Naive thymus-derived CD4-positive, alpha-beta T cell (primary cell): ENCODE measurements at regions not wholly inside any gene's neighbourhood (a gene's known extent, or its start where the extent isn't known, plus 50 kb on each side); places are given as distances from the start of the nearest gene placed in this dataset.

Experiments used
- ATAC-seq: fragments of 150-1000 bp; cut with Tn5 transposase; 2 replicates; pipeline ENCODE4 v1.10.0; 2021; ENCODE audit warnings: mild to moderate bottlenecking, moderate library complexity
- CTCF ChIA-PET: fragments of 350-600 bp; sonication (Branson Sonifier 250); formaldehyde crosslinking; loops from one replicate; lab custom pipeline; 2021; ENCODE audit warnings: antibody characterized with exemption; lab: Charles Lee
- POLR2A ChIA-PET: fragments of 350-600 bp; sonication (Branson Sonifier 250); formaldehyde crosslinking; loops from one replicate; lab custom pipeline; 2021; ENCODE audit warnings: antibody characterized with exemption, inconsistent platforms; lab: Charles Lee
- DNase-seq, 9 donors: peaks; one replicate each; pipeline versions ENCODE4 v3.0.0 to v3.0.0-alpha.2; 2020 to 2022; ENCODE audit warnings: mixed read lengths in 1 of 9
- H3K27ac ChIP-seq: one replicate; pipeline ENCODE4 v1.7.0; 2013; ENCODE audit warnings: mild to moderate bottlenecking, low read depth, low read length, moderate library complexity
- H3K27me3 ChIP-seq, 2 donors: one replicate each; pipeline ENCODE4 v1.7.0; 2013; ENCODE audit warnings: low read length in 2 of 2, mild to moderate bottlenecking in 2 of 2, moderate library complexity in 2 of 2; ENCODE audit not compliant: control insufficient read depth in 2 of 2, insufficient read depth in 2 of 2
- H3K36me3 ChIP-seq, 3 experiments: 1 replicate in 2 of 3; 2 replicates in 1 of 3; pipeline ENCODE4 v1.7.0; 2013; ENCODE audit warnings: low read length in 3 of 3, mild to moderate bottlenecking in 3 of 3, moderate library complexity in 1 of 3; ENCODE audit not compliant: insufficient read depth in 3 of 3, control insufficient read depth in 2 of 3
- H3K4me1 ChIP-seq, 2 donors: one replicate each; pipeline ENCODE4 v1.7.0; 2013; ENCODE audit warnings: low read length in 2 of 2, mild to moderate bottlenecking in 2 of 2, moderate library complexity in 1 of 2; ENCODE audit not compliant: control insufficient read depth in 2 of 2, insufficient read depth in 2 of 2
- H3K4me3 ChIP-seq: 2 replicates; pipeline ENCODE4 v1.7.0; 2013; ENCODE audit warnings: mild to moderate bottlenecking, low read length
- H3K9me3 ChIP-seq, 3 experiments: 1 replicate in 2 of 3; 2 replicates in 1 of 3; pipeline ENCODE4 v1.7.0; 2013; ENCODE audit warnings: low read length in 3 of 3; ENCODE audit not compliant: control insufficient read depth in 2 of 3
- H3K27ac Mint-ChIP-seq, 9 donors: one replicate each; pipeline ENCODE4 v1.8.0; 2020 to 2022; ENCODE audit warnings: mixed read lengths in 9 of 9, mild to moderate bottlenecking in 8 of 9, moderate library complexity in 5 of 9, inconsistent platforms in 2 of 9
- H3K27me3 Mint-ChIP-seq, 5 donors: one replicate each; pipeline ENCODE4 v1.8.0; 2021 to 2022; ENCODE audit warnings: mixed read lengths in 5 of 5, mild to moderate bottlenecking in 1 of 5
- H3K36me3 Mint-ChIP-seq, 5 donors: one replicate each; pipeline ENCODE4 v1.8.0; 2020 to 2022; ENCODE audit warnings: mixed read lengths in 5 of 5, mild to moderate bottlenecking in 3 of 5, inconsistent platforms in 1 of 5
- H3K4me1 Mint-ChIP-seq, 7 donors: one replicate each; pipeline ENCODE4 v1.8.0; 2020 to 2022; ENCODE audit warnings: mixed read lengths in 7 of 7, mild to moderate bottlenecking in 3 of 7, inconsistent platforms in 1 of 7
- H3K4me3 Mint-ChIP-seq, 10 donors: one replicate each; pipeline ENCODE4 v1.8.0; 2020 to 2022; ENCODE audit warnings: mild to moderate bottlenecking in 10 of 10, mixed read lengths in 10 of 10, moderate library complexity in 6 of 10, inconsistent platforms in 2 of 10
- H3K9me3 Mint-ChIP-seq, 11 donors: one replicate each; pipeline ENCODE4 v1.8.0; 2020 to 2022; ENCODE audit warnings: mixed read lengths in 11 of 11, mild to moderate bottlenecking in 4 of 11, inconsistent platforms in 1 of 11, moderate library complexity in 1 of 11
- intact Hi-C, 2 donors: fragments of 100-400 bp; cut with micrococcal nuclease; formaldehyde crosslinking; loops; one replicate each; pipeline ENCODE4 v1.15.1; 2023

GRCh38 chr3:103059432-103059831, 624.6 kb downstream of the ZPLD1 start:
- ATAC-seq: no peak
- Histone ChIP-seq H3K4me1 (no peaks in the 10 kb centered on the region), H3K27ac (no peak overlapping the region), H3K9me3 (no peaks in the 10 kb centered on the region), H3K27me3 (no peaks in the 10 kb centered on the region), H3K4me3 (no peak overlapping the region), H3K36me3 (no peaks in the 10 kb centered on the region)
- CTCF ChIA-PET: interaction anchor here (0.8 kb wide), 1 partner anchor 381 kb away, joined by 3 read pairs; no protein-coding TSS in a partner anchor
- no peak overlapping the region for H3K4me3 Mint-ChIP-seq
- intact Hi-C loops: no loop called here
- H3K4me1 Mint-ChIP-seq: peaks cover 0 to 2% (median 0%) of the 10 kb centered on the region in 7 donors
- no peaks in the 10 kb centered on the region for H3K36me3 Mint-ChIP-seq
- POLR2A ChIA-PET: no interaction called here
- H3K27ac Mint-ChIP-seq: no peak overlapping the region
- DNase-seq: no peak
- peaks cover 0 to 4% (median 0%) of the 10 kb centered on the region in 11 donors for H3K9me3 Mint-ChIP-seq
- H3K27me3 Mint-ChIP-seq: peaks cover 0 to 4% (median 0%) of the 10 kb centered on the region in 5 donors

DNA sequence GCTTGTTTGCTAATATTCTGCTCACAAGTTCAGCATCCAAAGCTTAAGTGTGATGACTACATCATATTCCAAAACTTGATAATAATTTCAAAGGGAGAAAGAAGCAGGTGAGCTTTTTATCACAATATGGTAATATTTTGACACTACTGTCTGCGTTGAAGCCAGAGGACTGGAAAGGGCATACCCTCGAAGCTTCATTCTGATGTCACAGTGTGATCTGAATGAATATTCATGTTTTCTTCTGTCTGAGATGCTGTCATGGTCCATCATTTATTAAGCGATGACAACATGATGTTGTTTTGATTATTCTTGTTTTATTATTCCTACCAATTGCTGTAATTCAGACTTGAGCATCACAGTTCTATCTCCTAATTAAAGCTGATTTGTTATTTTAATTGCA, 625.4 kb downstream of the ZPLD1 start:
- CTCF ChIA-PET: no interaction called here
- POLR2A ChIA-PET: no interaction called here
- H3K36me3 ChIP-seq: no peaks in the 10 kb centered on the region
- no peak overlapping the region for H3K4me3 ChIP-seq
- H3K9me3 ChIP-seq: no peaks in the 10 kb centered on the region
- peaks cover 0 to 2% (median 0%) of the 10 kb centered on the region in 7 donors for H3K4me1 Mint-ChIP-seq
- no peak overlapping the region for H3K27ac Mint-ChIP-seq
- H3K4me1 ChIP-seq: no peaks in the 10 kb centered on the region
- no peak overlapping the region for H3K4me3 Mint-ChIP-seq
- intact Hi-C loops: no loop called here
- H3K27me3 Mint-ChIP-seq: peaks cover 0 to 4% (median 0%) of the 10 kb centered on the region in 5 donors
- DNase-seq: no peak
- H3K27ac ChIP-seq: no peak overlapping the region
- peaks cover 0 to 5% (median 0%) of the 10 kb centered on the region in 11 donors for H3K9me3 Mint-ChIP-seq
- H3K36me3 Mint-ChIP-seq: no peaks in the 10 kb centered on the region
- no peaks in the 10 kb centered on the region for H3K27me3 ChIP-seq
- no peak for ATAC-seq

DNA sequence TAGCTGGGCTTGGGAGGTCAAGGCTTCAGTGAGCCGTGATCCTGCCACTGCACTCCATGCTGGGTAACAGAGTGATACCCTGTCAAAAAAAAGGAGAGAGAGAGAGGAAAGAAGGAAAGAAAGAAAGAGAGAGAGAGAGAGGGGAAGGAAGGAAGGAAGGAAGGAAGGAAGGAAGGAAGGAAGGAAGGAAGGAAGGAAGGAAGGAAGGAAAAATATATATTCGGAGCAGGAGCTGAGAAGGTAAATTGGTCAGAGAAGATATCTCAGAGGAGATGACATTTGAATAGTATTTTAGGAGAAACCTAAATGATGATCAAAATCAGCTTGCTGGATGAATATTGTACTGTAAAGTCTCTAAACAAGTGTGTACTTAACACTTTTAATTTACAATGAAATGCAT, 633.1 kb downstream of the ZPLD1 start:
- Histone ChIP-seq H3K27me3 (no peaks in the 10 kb centered on the region), H3K27ac (no peak overlapping the region), H3K4me3 (no peak overlapping the region), H3K9me3 (no peaks in the 10 kb centered on the region), H3K4me1 (no peaks in the 10 kb centered on the region), H3K36me3 (no peaks in the 10 kb centered on the region)
- Mint-ChIP-seq H3K9me3 (peaks cover 0 to 5% (median 0%) of the 10 kb centered on the region in 11 donors), H3K4me3 (no peak overlapping the region), H3K27ac (no peak overlapping the region), H3K4me1 (no peaks in the 10 kb centered on the region), H3K36me3 (no peaks in the 10 kb centered on the region), H3K27me3 (no peaks in the 10 kb centered on the region)
- DNase-seq (no peak), ATAC-seq (no peak)
- intact Hi-C loops: no loop called here
- CTCF ChIA-PET: no interaction called here
- POLR2A ChIA-PET: no interaction called here

DNA sequence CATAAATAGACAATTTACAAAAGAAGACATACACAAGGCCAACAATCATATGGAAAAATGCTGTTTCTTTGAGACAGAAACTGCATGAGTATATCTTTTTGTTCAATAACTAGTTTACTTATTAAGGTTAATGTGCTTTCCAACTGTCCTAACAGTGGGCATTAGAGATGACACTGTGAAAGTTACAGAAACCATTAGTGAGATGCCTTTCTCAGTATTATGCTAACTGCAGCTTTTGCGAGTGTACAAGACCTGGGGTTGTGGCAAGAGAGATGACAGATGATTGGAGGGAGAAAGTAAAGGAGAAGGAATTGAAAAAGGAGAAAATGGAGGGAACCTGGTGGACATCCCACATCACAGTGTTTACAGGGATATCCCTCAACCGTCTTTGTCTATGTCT, 640.5 kb downstream of the ZPLD1 start:
- no peak for ATAC-seq
- Histone ChIP-seq H3K4me1 (no peaks in the 10 kb centered on the region), H3K27ac (no peak overlapping the region), H3K36me3 (no peaks in the 10 kb centered on the region), H3K9me3 (no peaks in the 10 kb centered on the region), H3K27me3 (no peaks in the 10 kb centered on the region), H3K4me3 (no peak overlapping the region)
- Mint-ChIP-seq H3K27ac (no peak overlapping the region), H3K27me3 (no peaks in the 10 kb centered on the region), H3K36me3 (no peaks in the 10 kb centered on the region), H3K9me3 (peaks cover 0 to 1% (median 0%) of the 10 kb centered on the region in 11 donors), H3K4me1 (no peaks in the 10 kb centered on the region), H3K4me3 (no peak overlapping the region)
- intact Hi-C loops: no loop called here
- no peak for DNase-seq
- POLR2A ChIA-PET: no interaction called here
- CTCF ChIA-PET: no interaction called here

DNA sequence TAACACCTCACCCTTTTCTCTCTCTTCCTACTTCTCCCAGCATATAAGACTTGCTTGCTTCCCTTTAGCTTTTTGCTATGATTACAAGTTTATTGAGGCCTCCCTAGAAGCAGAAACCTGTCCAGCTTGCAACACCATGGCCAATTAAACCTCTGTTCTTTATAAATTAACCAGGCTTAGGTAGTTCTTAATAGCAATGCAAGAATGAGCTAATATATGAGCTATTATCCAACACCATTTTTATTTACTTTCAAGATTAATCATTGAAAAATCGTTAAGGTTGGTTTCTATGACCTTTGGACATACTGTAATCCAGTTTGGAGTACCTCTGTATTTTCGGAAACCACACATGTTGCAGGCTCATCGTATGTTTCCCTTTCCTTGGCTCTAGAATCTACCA, 643.1 kb downstream of the ZPLD1 start:
- Mint-ChIP-seq H3K4me1 (no peaks in the 10 kb centered on the region), H3K27me3 (no peaks in the 10 kb centered on the region), H3K27ac (no peak overlapping the region), H3K9me3 (peaks cover 0 to 5% (median 0%) of the 10 kb centered on the region in 11 donors), H3K36me3 (no peaks in the 10 kb centered on the region), H3K4me3 (no peak overlapping the region)
- H3K27me3 ChIP-seq: no peaks in the 10 kb centered on the region
- ChIA-PET POLR2A (no interaction called here), CTCF (no interaction called here)
- H3K4me3 ChIP-seq: no peak overlapping the region
- intact Hi-C loops: no loop called here
- DNase-seq (no peak), ATAC-seq (no peak)
- no peak overlapping the region for H3K27ac ChIP-seq
- H3K4me1 ChIP-seq: no peaks in the 10 kb centered on the region
- no peaks in the 10 kb centered on the region for H3K9me3 ChIP-seq
- no peaks in the 10 kb centered on the region for H3K36me3 ChIP-seq

DNA sequence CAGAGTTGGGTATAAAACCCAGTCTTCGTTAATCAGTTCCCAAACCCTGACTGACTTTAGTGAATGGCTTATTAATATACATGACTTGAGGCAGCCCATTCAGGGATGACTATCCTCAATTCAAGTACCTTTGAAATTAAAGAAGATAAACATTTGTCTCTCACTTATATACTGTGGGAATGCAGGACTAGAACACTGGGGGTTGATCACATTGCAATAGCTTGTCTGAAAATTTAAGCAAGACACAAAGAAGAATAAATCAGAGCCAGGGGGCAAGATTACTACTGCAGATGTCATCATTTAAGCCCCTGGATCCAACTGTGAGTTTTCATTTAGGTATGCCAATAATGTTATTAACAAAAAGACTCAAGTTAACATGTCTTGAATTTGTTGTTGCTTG, 647.7 kb downstream of the ZPLD1 start:
- ChIA-PET CTCF (no interaction called here), POLR2A (no interaction called here)
- Histone ChIP-seq H3K4me1 (no peaks in the 10 kb centered on the region), H3K36me3 (no peaks in the 10 kb centered on the region), H3K27me3 (no peaks in the 10 kb centered on the region), H3K4me3 (no peak overlapping the region), H3K9me3 (no peaks in the 10 kb centered on the region), H3K27ac (no peak overlapping the region)
- ATAC-seq (no peak), DNase-seq (no peak)
- no peaks in the 10 kb centered on the region for H3K27me3 Mint-ChIP-seq
- H3K36me3 Mint-ChIP-seq: no peaks in the 10 kb centered on the region
- no peaks in the 10 kb centered on the region for H3K4me1 Mint-ChIP-seq
- intact Hi-C loops: no loop called here
- peaks cover 0 to 5% (median 0%) of the 10 kb centered on the region in 11 donors for H3K9me3 Mint-ChIP-seq
- no peak overlapping the region for H3K27ac Mint-ChIP-seq
- H3K4me3 Mint-ChIP-seq: no peak overlapping the region

DNA sequence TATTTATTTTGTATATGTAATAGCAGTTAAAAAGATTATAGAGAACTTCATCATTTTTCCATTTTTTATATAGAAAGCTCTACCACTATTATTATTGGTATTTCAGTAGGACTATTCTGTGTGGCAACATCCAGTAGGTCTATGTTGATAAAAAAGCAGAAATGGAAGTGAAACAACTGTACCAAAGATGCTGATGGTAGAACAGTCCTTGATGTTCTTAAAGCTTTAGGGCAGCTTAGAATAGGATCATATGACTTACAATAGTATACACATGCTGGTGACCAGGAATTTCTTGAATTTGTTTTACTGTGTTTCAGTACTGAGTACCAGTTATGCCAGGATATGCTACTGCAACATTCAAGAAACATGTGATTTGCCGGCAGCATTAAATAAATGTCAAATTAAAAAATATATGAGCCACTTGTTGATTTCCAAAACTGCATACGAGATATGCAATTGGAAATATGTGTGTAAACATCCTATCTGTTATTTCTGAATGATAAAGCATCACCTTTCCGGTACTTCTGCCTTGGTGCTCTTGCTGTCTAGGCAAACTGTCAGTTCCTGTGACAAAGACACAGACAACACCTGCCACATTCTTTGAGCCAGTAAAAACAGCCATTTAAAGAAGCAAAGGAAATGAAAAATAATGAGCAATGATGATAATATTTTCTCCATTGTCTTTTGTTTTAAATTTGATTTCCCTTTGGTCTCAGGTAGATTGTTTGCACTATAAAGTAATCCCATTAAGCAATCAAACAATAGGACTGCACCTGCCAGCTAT, 649.2 kb downstream of the ZPLD1 start:
- ChIA-PET CTCF (interaction anchor here (0.6 kb wide), 1 partner anchor 266 kb away, joined by 4 read pairs; no protein-coding TSS in a partner anchor), POLR2A (no interaction called here)
- H3K36me3 Mint-ChIP-seq: no peaks in the 10 kb centered on the region
- ATAC-seq (no peak), DNase-seq (no peak)
- Histone ChIP-seq H3K4me3 (no peak overlapping the region), H3K27ac (no peak overlapping the region), H3K9me3 (no peaks in the 10 kb centered on the region), H3K36me3 (no peaks in the 10 kb centered on the region), H3K27me3 (no peaks in the 10 kb centered on the region), H3K4me1 (no peaks in the 10 kb centered on the region)
- intact Hi-C loops: no loop called here
- no peaks in the 10 kb centered on the region for H3K27me3 Mint-ChIP-seq
- peaks cover 0 to 9% (median 0%) of the 10 kb centered on the region in 11 donors for H3K9me3 Mint-ChIP-seq
- no peak overlapping the region for H3K27ac Mint-ChIP-seq
- peaks cover 0 to under 1% (median 0%) of the 10 kb centered on the region in 7 donors for H3K4me1 Mint-ChIP-seq
- H3K4me3 Mint-ChIP-seq: no peak overlapping the region
